ENCODE measurements at regions not wholly inside any gene's neighbourhood (a gene's known extent, or its start where the extent isn't known, plus 50 kb on each side); places are given as distances from the start of the nearest gene placed in this dataset.

DNA sequence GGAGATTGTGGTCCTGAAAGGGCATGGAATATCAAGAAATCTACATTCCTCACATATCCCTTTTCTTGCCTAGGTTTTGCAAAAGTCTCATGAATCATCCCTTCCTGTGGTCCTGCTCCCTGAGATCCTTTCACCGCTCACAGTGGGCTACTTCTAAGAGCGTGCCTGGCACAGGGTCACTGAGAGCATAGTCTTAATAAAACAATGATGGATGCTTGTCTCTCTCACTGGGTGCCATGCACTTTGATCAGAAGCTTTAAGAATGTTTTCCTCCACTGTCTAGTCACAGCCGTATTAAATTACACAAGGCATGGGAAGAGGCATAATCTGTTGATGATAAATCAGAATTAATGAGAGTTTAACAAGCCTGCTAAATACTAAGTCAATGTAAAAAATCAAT lies 269.7 kb upstream of the ATP10A start:
- Histone ChIP-seq H2BK120ac (ENCODE audit: low read depth, low read length) (no peak overlapping the region), H3K27ac (ENCODE audit: low read depth, low read length) (no peak overlapping the region), H3K23ac (ENCODE audit: low read length) (no peak overlapping the region), H3K4me2 (ENCODE audit: low read length) (no peak overlapping the region), H3K36me3 (ENCODE audit: control insufficient read depth, insufficient read depth, low read length) (no peaks in the 10 kb centered on the region), H3K18ac (ENCODE audit: low read length) (peak overlapping the region; percentile 68), H3K9ac (ENCODE audit: low read length) (no peak overlapping the region), H3K56ac (ENCODE audit: low read length) (peak overlapping the region; percentile 54), H4K5ac (ENCODE audit: low read length) (no peak overlapping the region), H3K4me1 (ENCODE audit: control insufficient read depth, low read depth, low read length) (peaks cover 9% of the 10 kb centered on the region), H2AK5ac (ENCODE audit: low read length) (no peak overlapping the region), H2BK5ac (ENCODE audit: low read length) (no peak overlapping the region), H3K4me3 (ENCODE audit: low read length) (no peak overlapping the region), H3K79me1 (ENCODE audit: low read length) (no peaks in the 10 kb centered on the region), H3K27me3 (ENCODE audit: insufficient read depth, low read length, poor library complexity) (no peaks in the 10 kb centered on the region), H2BK15ac (replicated peaks; ENCODE audit: low read depth) (no peak overlapping the region), H3K79me2 (ENCODE audit: control insufficient read depth, insufficient read depth, low read length) (no peaks in the 10 kb centered on the region), H4K8ac (ENCODE audit: low read depth, low read length) (no peak overlapping the region), H3K4ac (ENCODE audit: low read depth, low read length) (no peak overlapping the region)
- DNase-seq: peak; percentile 64
- WGBS (ENCODE audit: extremely low coverage, insufficient coverage, low lambda C conversion rate): no CpG with 5 or more reads among the region's 3 CpGs

DNA sequence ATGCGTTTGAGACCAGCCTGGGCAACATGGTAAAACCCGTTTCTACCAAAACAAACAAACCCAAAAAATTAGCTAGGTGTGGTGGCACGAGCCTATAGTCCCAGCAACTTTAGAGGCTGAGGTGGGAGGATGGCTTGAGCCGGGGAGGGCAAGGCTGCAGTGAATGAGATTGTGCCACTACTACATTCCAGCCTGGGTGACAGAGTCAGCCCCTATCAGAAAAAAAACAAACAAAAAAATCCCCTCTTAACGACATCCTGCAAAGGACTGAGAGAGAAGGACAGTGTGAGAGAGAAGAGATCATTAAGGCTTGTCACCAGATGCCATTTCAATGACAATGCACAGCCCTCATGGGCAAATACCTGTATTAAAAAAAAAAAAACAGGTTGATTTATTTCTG lies 266.7 kb upstream of the ATP10A start:
- no peak overlapping the region for H2BK5ac ChIP-seq (ENCODE audit: low read length)
- H3K56ac ChIP-seq (ENCODE audit: low read length): no peak overlapping the region
- no peak overlapping the region for H3K4me2 ChIP-seq (ENCODE audit: low read length)
- no peak overlapping the region for H2BK120ac ChIP-seq (ENCODE audit: low read depth, low read length)
- H2BK15ac ChIP-seq (replicated peaks; ENCODE audit: low read depth): no peak overlapping the region
- no peak overlapping the region for H3K23ac ChIP-seq (ENCODE audit: low read length)
- no peak overlapping the region for H3K9ac ChIP-seq (ENCODE audit: low read length)
- no peak overlapping the region for H4K8ac ChIP-seq (ENCODE audit: low read depth, low read length)
- H3K79me2 ChIP-seq (ENCODE audit: control insufficient read depth, insufficient read depth, low read length): no peaks in the 10 kb centered on the region
- H3K36me3 ChIP-seq (ENCODE audit: control insufficient read depth, insufficient read depth, low read length): no peaks in the 10 kb centered on the region
- no peaks in the 10 kb centered on the region for H3K27me3 ChIP-seq (ENCODE audit: insufficient read depth, low read length, poor library complexity)
- peak; percentile 74 for DNase-seq
- no peak overlapping the region for H3K4ac ChIP-seq (ENCODE audit: low read depth, low read length)
- no peak overlapping the region for H3K18ac ChIP-seq (ENCODE audit: low read length)
- no peak overlapping the region for H3K4me3 ChIP-seq (ENCODE audit: low read length)
- no peak overlapping the region for H3K27ac ChIP-seq (ENCODE audit: low read depth, low read length)
- H3K79me1 ChIP-seq (ENCODE audit: low read length): no peaks in the 10 kb centered on the region
- H3K4me1 ChIP-seq (ENCODE audit: control insufficient read depth, low read depth, low read length): peaks cover 9% of the 10 kb centered on the region
- H4K5ac ChIP-seq (ENCODE audit: low read length): no peak overlapping the region
- no CpG with 5 or more reads among the region's 5 CpGs for WGBS (ENCODE audit: extremely low coverage, insufficient coverage, low lambda C conversion rate)
- H2AK5ac ChIP-seq (ENCODE audit: low read length): no peak overlapping the region

DNA sequence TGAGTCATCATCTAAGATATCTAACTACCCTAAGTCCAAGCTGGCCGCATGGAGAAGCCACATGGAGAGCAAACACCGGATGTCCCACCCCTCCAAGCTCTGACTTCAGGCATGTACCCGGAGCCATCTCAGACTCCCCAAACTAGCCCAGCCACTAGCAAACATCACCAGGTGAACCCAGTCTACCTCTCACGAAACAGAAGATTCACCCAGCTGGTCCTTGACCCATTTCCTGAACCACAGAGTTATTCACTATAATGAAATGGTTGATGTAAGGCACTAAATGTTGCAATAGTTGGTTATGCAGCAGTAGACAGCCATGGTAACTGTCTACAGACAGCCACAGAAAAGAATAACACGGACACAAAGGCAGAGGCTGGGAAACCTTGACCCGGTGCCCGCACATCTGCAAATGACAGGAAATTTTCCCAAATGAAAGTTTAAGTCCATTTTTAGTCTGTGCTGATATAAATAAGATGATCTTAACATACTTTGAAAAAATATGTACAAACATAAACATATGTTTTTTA lies 265.5 kb upstream of the ATP10A start:
- H3K4me2 ChIP-seq (ENCODE audit: low read length): no peak overlapping the region
- H4K5ac ChIP-seq (ENCODE audit: low read length): no peak overlapping the region
- H3K36me3 ChIP-seq (ENCODE audit: control insufficient read depth, insufficient read depth, low read length): no peaks in the 10 kb centered on the region
- H3K27ac ChIP-seq (ENCODE audit: low read depth, low read length): no peak overlapping the region
- H3K4me1 ChIP-seq (ENCODE audit: control insufficient read depth, low read depth, low read length): peaks cover 9% of the 10 kb centered on the region
- no peak overlapping the region for H2BK120ac ChIP-seq (ENCODE audit: low read depth, low read length)
- H3K27me3 ChIP-seq (ENCODE audit: insufficient read depth, low read length, poor library complexity): no peaks in the 10 kb centered on the region
- no peak overlapping the region for H3K18ac ChIP-seq (ENCODE audit: low read length)
- H3K79me2 ChIP-seq (ENCODE audit: control insufficient read depth, insufficient read depth, low read length): no peaks in the 10 kb centered on the region
- no peak overlapping the region for H3K9ac ChIP-seq (ENCODE audit: low read length)
- H2BK5ac ChIP-seq (ENCODE audit: low read length): no peak overlapping the region
- no peak overlapping the region for H3K56ac ChIP-seq (ENCODE audit: low read length)
- no peaks in the 10 kb centered on the region for H3K79me1 ChIP-seq (ENCODE audit: low read length)
- H2BK15ac ChIP-seq (replicated peaks; ENCODE audit: low read depth): no peak overlapping the region
- no peak overlapping the region for H4K8ac ChIP-seq (ENCODE audit: low read depth, low read length)
- no CpG with 5 or more reads among the region's 7 CpGs for WGBS (ENCODE audit: extremely low coverage, insufficient coverage, low lambda C conversion rate)
- no peak overlapping the region for H2AK5ac ChIP-seq (ENCODE audit: low read length)
- H3K23ac ChIP-seq (ENCODE audit: low read length): no peak overlapping the region
- no peak for DNase-seq
- H3K4ac ChIP-seq (ENCODE audit: low read depth, low read length): no peak overlapping the region
- no peak overlapping the region for H3K4me3 ChIP-seq (ENCODE audit: low read length)

DNA sequence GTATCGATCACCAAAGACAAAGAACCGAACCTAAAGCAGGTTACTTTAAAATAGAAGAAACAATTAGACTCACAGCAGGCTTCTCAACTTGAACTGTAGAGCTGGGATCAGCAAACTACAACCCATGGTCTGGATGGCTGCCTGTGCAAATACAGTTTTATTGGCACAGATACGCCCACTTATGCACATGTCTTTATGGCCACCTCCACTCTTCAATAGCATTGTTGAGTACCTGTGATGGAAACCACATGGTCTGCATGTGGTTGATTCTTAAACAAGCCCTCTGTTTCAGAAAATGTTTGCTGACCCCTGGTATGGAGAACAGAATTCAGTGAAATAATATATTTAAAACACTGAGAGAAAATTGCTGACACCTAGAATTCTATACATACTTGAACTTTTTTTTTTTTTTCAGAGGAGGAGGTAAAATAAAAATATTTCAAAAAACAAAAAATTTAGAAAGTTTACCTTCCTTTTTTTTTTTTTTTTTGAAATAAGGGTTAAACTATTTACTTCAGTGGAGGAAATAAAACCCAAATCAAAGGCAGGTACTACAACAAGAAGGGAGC lies 263.8 kb upstream of the ATP10A start:
- Histone ChIP-seq H3K4ac (ENCODE audit: low read depth, low read length) (no peak overlapping the region), H4K8ac (ENCODE audit: low read depth, low read length) (no peak overlapping the region), H2BK120ac (ENCODE audit: low read depth, low read length) (no peak overlapping the region), H3K79me1 (ENCODE audit: low read length) (no peaks in the 10 kb centered on the region), H3K27me3 (ENCODE audit: insufficient read depth, low read length, poor library complexity) (no peaks in the 10 kb centered on the region), H3K36me3 (ENCODE audit: control insufficient read depth, insufficient read depth, low read length) (no peaks in the 10 kb centered on the region), H3K4me1 (ENCODE audit: control insufficient read depth, low read depth, low read length) (peaks cover 2% of the 10 kb centered on the region), H3K23ac (ENCODE audit: low read length) (no peak overlapping the region), H3K56ac (ENCODE audit: low read length) (no peak overlapping the region), H3K4me3 (ENCODE audit: low read length) (no peak overlapping the region), H2AK5ac (ENCODE audit: low read length) (no peak overlapping the region), H3K4me2 (ENCODE audit: low read length) (no peak overlapping the region), H3K27ac (ENCODE audit: low read depth, low read length) (no peak overlapping the region), H2BK5ac (ENCODE audit: low read length) (no peak overlapping the region), H3K9ac (ENCODE audit: low read length) (no peak overlapping the region), H3K18ac (ENCODE audit: low read length) (no peak overlapping the region), H2BK15ac (replicated peaks; ENCODE audit: low read depth) (no peak overlapping the region), H4K5ac (ENCODE audit: low read length) (no peak overlapping the region), H3K79me2 (ENCODE audit: control insufficient read depth, insufficient read depth, low read length) (no peaks in the 10 kb centered on the region)
- no CpG with 5 or more reads among the region's 3 CpGs for WGBS (ENCODE audit: extremely low coverage, insufficient coverage, low lambda C conversion rate)
- no peak for DNase-seq

DNA sequence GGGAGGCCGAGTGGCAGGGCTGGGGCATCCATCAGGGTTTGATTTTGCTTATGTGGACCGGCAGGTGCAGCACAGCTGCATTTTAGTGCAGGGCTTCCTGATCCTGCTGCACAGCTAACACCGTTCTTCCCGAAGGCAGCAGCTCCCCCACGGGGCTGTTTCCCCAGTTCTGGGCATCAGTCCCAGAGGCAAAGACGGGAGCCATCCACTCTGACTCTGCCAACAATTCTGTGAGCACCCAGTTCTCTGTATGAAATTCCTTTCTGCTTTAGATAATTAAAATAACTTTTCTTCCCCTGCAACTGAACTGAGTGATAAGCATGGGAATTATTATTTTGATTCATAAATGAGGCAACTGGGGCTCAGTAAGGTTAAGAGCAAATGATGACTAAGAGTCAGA lies 262.9 kb upstream of the ATP10A start:
- Histone ChIP-seq H3K18ac (ENCODE audit: low read length) (no peak overlapping the region), H3K79me2 (ENCODE audit: control insufficient read depth, insufficient read depth, low read length) (no peaks in the 10 kb centered on the region), H3K9ac (ENCODE audit: low read length) (no peak overlapping the region), H2BK120ac (ENCODE audit: low read depth, low read length) (no peak overlapping the region), H2BK15ac (replicated peaks; ENCODE audit: low read depth) (no peak overlapping the region), H2BK5ac (ENCODE audit: low read length) (no peak overlapping the region), H2AK5ac (ENCODE audit: low read length) (no peak overlapping the region), H3K4me2 (ENCODE audit: low read length) (no peak overlapping the region), H3K27ac (ENCODE audit: low read depth, low read length) (no peak overlapping the region), H3K36me3 (ENCODE audit: control insufficient read depth, insufficient read depth, low read length) (no peaks in the 10 kb centered on the region), H3K27me3 (ENCODE audit: insufficient read depth, low read length, poor library complexity) (no peaks in the 10 kb centered on the region), H3K23ac (ENCODE audit: low read length) (no peak overlapping the region), H3K4me3 (ENCODE audit: low read length) (no peak overlapping the region), H3K4me1 (ENCODE audit: control insufficient read depth, low read depth, low read length) (peaks cover 2% of the 10 kb centered on the region), H3K79me1 (ENCODE audit: low read length) (no peaks in the 10 kb centered on the region), H4K5ac (ENCODE audit: low read length) (no peak overlapping the region), H3K56ac (ENCODE audit: low read length) (no peak overlapping the region), H3K4ac (ENCODE audit: low read depth, low read length) (no peak overlapping the region), H4K8ac (ENCODE audit: low read depth, low read length) (no peak overlapping the region)
- no peak for DNase-seq
- WGBS (ENCODE audit: extremely low coverage, insufficient coverage, low lambda C conversion rate): no CpG with 5 or more reads among the region's 6 CpGs

DNA sequence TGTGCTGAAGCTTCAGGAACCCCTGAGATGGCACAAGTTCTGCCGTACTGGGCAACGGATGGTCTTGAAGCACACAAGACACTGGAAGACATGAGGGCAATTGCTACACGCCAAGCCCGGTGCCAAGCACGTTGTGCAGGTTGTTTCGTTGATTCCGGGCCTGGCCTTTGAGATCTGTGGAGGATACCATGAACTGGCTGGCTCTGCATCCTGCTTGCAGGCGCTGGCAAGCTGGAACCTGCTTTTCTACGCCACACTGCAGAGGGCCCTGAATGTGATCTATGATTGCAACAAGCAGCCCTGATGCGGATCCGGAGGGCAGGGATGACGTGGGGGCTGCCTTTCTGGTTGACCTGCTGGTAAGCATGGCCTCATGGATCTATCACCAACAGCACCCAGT lies 262.5 kb upstream of the ATP10A start:
- Histone ChIP-seq H3K18ac (ENCODE audit: low read length) (no peak overlapping the region), H3K4me3 (ENCODE audit: low read length) (no peak overlapping the region), H2BK15ac (replicated peaks; ENCODE audit: low read depth) (no peak overlapping the region), H3K23ac (ENCODE audit: low read length) (no peak overlapping the region), H3K27ac (ENCODE audit: low read depth, low read length) (no peak overlapping the region), H3K79me2 (ENCODE audit: control insufficient read depth, insufficient read depth, low read length) (no peaks in the 10 kb centered on the region), H3K27me3 (ENCODE audit: insufficient read depth, low read length, poor library complexity) (no peaks in the 10 kb centered on the region), H3K4me1 (ENCODE audit: control insufficient read depth, low read depth, low read length) (peaks cover 2% of the 10 kb centered on the region), H3K36me3 (ENCODE audit: control insufficient read depth, insufficient read depth, low read length) (no peaks in the 10 kb centered on the region), H3K4me2 (ENCODE audit: low read length) (no peak overlapping the region), H3K79me1 (ENCODE audit: low read length) (no peaks in the 10 kb centered on the region), H3K56ac (ENCODE audit: low read length) (no peak overlapping the region), H2BK5ac (ENCODE audit: low read length) (no peak overlapping the region), H2AK5ac (ENCODE audit: low read length) (no peak overlapping the region), H4K5ac (ENCODE audit: low read length) (no peak overlapping the region), H3K9ac (ENCODE audit: low read length) (no peak overlapping the region), H2BK120ac (ENCODE audit: low read depth, low read length) (no peak overlapping the region), H4K8ac (ENCODE audit: low read depth, low read length) (no peak overlapping the region), H3K4ac (ENCODE audit: low read depth, low read length) (no peak overlapping the region)
- DNase-seq: no peak
- WGBS (ENCODE audit: extremely low coverage, insufficient coverage, low lambda C conversion rate): no CpG with 5 or more reads among the region's 12 CpGs
